HUES48 (cell line): ENCODE measurements at regions not wholly inside any gene's neighbourhood (a gene's known extent, or its start where the extent isn't known, plus 50 kb on each side); places are given as distances from the start of the nearest gene placed in this dataset.
"Not testable (repeated sequence)": the region's sequence is repeated elsewhere in the genome, so short reads cannot be mapped to it uniquely, and the experiment has no call there.

Experiments used
- H3K27ac ChIP-seq: one replicate; pipeline ENCODE4 v1.7.0; 2013; ENCODE audit warnings: low read depth, low read length, inconsistent platforms
- H3K27me3 ChIP-seq: 2 replicates; pipeline ENCODE4 v1.6.1; 2013; ENCODE audit warnings: mild to moderate bottlenecking, low read length; ENCODE audit not compliant: control insufficient read depth, insufficient read depth
- H3K36me3 ChIP-seq: 2 replicates; pipeline ENCODE4 v1.6.1; 2013; ENCODE audit warnings: low read length; ENCODE audit not compliant: control insufficient read depth, insufficient read depth
- H3K4me1 ChIP-seq: 2 replicates; pipeline ENCODE4 v1.6.1; 2013; ENCODE audit warnings: mild to moderate bottlenecking, low read length; ENCODE audit not compliant: control insufficient read depth, insufficient read depth
- H3K4me3 ChIP-seq: 2 replicates; pipeline ENCODE4 v1.5.1; 2013; ENCODE audit warnings: mild to moderate bottlenecking, low read depth, low read length
- H3K9ac ChIP-seq: 2 replicates; pipeline ENCODE4 v1.6.1; 2013; ENCODE audit warnings: mild to moderate bottlenecking, low read depth, low read length, moderate library complexity
- H3K9me3 ChIP-seq: 2 replicates; pipeline ENCODE4 v1.6.1; 2013; ENCODE audit warnings: low read length; ENCODE audit not compliant: control insufficient read depth, insufficient read depth

DNA sequence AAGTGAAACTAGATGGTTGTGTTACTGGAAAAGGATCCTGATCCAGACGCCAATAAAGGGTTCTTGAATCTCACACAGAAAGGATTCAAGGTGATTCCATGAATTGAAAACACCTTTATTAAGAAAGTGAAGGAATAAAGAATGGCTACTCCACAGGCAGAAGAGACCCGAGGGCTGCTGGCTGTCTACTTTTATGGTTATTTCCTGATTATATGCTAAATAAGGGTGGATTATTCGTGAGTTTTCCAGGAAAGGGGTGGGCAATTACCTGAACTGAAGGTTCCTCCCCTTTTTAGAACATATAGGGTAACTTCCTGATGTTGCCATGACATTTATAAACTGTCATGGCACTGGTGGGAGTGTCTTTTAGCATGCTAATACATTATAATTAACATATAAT, 50.9 kb upstream of the WARS2 start:
- Histone ChIP-seq H3K36me3 (no peaks in the 10 kb centered on the region), H3K4me3 (no peak overlapping the region), H3K27ac (no peak overlapping the region), H3K4me1 (no peaks in the 10 kb centered on the region), H3K9ac (no peak overlapping the region), H3K27me3 (no peaks in the 10 kb centered on the region), H3K9me3 (no peaks in the 10 kb centered on the region)

DNA sequence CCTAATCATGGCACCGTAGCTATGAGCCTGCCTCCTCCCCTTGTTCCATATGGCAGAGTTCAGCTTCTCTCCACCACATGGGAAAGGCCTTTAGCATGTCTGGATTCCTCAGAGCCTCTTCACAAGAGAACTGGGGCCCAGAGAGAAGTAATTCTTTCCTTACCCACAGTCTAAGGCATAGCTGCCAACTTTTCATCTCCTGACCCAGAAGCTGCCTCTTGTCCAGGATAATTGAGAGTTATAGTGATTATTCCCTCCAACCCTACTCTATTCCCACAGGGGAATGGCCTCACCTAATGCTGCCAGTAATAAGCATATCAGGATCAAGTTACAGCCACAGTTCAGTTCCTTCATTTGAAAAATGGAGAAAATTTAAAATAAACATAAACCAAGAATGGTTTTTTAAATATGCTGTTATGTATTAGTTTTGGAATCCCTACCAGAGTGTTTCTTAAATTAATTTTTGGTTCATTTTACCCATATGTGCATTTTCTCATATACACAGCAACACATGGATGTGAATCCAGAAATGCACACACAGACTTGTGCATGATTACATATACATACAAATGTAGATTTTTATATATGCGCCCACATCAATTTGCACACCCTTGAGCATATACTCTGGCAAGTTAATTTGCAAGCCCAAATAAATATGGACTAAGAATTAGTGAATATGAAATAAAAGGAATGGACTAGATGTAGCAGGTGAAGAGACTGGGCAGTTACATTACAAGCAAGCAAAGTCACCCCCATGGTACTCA, 63.9 kb upstream of the WARS2 start:
- no peak overlapping the region for H3K9ac ChIP-seq
- no peaks in the 10 kb centered on the region for H3K4me1 ChIP-seq
- no peaks in the 10 kb centered on the region for H3K27me3 ChIP-seq
- no peaks in the 10 kb centered on the region for H3K36me3 ChIP-seq
- H3K4me3 ChIP-seq, result no peak overlapping the region
- H3K27ac ChIP-seq, result no peak overlapping the region
- no peaks in the 10 kb centered on the region for H3K9me3 ChIP-seq

DNA sequence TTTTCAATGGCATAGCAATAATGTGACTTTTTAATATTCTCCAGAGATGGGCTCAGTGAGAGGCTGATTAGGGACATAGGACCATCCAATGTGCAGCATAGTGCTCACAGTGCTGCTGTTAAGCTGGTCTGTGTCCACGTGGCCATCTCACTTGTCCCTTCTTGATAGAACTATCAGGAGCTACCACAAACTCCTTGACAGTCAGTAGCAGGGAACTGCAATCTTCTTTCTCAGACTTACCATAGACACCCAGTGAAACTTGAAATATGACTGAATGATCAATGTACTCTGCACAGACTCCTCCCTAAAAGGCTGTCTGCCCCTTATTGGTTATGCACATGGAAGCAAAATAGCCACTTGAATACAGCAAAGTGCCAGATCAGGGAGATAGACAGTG, 64.5 kb upstream of the WARS2 start:
- H3K4me3 ChIP-seq, result no peak overlapping the region
- no peaks in the 10 kb centered on the region for H3K9me3 ChIP-seq
- H3K27ac ChIP-seq, result no peak overlapping the region
- no peak overlapping the region for H3K9ac ChIP-seq
- H3K4me1 ChIP-seq, result no peaks in the 10 kb centered on the region
- no peaks in the 10 kb centered on the region for H3K36me3 ChIP-seq
- H3K27me3 ChIP-seq, result no peaks in the 10 kb centered on the region

DNA sequence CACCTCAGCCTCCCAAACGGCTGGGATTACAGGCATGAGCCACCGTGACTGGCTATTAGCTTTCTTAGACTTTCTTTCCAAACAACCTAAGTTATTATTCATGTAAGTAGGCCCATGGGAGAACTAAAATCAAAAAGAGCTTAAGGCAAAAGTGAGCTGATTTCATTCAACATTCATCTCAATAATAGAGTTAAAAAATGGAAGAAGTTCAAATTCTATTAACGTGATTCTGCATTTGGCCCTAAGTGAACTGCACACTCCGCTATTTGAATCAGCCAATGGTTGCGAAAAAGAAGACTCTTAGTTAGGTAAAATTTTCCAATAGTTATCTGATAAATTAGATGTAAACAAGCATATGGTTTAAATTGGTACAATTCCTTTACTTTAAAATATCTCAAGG, 68.6 kb upstream of the WARS2 start:
- H3K4me1 ChIP-seq, result no peaks in the 10 kb centered on the region
- no peak overlapping the region for H3K27ac ChIP-seq
- H3K36me3 ChIP-seq, result no peaks in the 10 kb centered on the region
- no peaks in the 10 kb centered on the region for H3K27me3 ChIP-seq
- H3K9me3 ChIP-seq, result no peaks in the 10 kb centered on the region
- H3K4me3 ChIP-seq, result no peak overlapping the region
- H3K9ac ChIP-seq, result no peak overlapping the region

DNA sequence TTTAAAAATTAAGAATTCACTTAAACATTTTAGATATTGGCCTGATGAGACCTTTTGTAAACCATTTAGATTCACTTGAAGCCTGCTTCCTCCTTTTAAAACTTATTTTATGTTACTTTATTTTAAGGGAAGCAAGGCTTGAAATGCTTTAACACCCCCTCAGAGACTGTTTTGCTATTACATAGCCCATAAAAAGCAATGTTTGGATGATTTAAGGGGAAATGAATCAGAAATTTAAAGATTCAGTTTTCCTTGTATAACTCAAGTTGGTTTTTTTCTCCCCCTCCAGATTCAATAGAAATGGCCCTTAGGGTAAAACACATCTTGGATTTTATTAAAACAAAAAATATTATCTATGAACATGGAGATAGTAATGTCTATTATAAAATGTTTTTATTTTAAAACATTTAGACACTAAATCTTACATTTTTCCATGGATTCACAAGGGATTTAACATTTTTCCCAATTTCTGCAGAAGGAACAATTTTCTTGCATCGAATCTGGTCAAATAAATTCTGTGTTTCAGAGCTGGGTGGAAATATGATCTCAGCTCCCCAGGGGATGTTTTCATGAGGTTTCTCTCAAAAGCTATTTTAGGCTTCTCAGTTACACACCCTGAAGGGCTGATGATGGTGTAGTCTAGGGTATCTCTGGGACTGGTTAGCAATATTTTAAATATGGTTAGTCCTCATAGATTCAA, 69.3 kb upstream of the WARS2 start:
- no peaks in the 10 kb centered on the region for H3K4me1 ChIP-seq
- H3K9ac ChIP-seq, result no peak overlapping the region
- no peak overlapping the region for H3K27ac ChIP-seq
- H3K36me3 ChIP-seq, result no peaks in the 10 kb centered on the region
- H3K4me3 ChIP-seq, result no peak overlapping the region
- no peaks in the 10 kb centered on the region for H3K9me3 ChIP-seq
- no peaks in the 10 kb centered on the region for H3K27me3 ChIP-seq

DNA sequence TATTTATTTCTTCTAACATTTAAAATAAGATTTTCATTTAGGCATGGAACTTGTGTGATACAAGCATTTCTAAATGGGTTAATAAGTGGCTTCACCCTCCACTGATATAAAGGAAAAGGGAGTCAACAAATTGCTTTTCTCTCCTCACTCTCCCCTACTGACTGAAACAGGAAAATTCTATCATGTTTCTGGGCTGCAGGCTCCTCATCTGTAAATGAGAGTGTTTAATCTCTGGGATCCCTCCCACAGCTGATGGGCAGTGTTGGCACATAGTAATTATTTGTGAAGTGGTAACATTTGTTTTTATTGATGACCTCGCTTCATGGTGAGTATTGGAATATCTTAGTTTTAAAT, 69.8 kb upstream of the WARS2 start:
- Histone ChIP-seq H3K27me3 (no peaks in the 10 kb centered on the region), H3K9me3 (no peaks in the 10 kb centered on the region), H3K4me3 (no peak overlapping the region), H3K4me1 (no peaks in the 10 kb centered on the region), H3K36me3 (no peaks in the 10 kb centered on the region), H3K27ac (no peak overlapping the region), H3K9ac (no peak overlapping the region)

DNA sequence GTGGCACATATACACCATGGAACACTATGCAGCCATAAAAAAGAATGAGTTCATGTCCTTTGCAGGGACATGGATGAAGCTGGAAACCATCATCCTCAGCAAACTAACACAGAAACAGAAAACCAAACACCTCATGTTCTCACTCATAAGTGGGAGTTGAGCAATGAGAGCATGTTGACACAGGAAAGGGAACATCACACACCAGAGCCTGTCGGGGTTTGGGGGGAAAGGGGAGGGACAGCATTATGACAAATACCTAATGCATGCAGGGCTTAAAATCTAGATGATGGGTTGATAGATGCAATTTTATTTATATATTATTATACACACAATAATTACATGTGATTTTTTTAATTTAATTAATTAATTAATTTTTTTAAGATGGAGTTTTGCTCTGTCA, 72.8 kb upstream of the WARS2 start:
- H3K4me3 ChIP-seq, H3K9me3 ChIP-seq, H3K4me1 ChIP-seq, H3K27me3 ChIP-seq, H3K27ac ChIP-seq, H3K36me3 ChIP-seq, H3K9ac ChIP-seq: not testable (repeated sequence)

DNA sequence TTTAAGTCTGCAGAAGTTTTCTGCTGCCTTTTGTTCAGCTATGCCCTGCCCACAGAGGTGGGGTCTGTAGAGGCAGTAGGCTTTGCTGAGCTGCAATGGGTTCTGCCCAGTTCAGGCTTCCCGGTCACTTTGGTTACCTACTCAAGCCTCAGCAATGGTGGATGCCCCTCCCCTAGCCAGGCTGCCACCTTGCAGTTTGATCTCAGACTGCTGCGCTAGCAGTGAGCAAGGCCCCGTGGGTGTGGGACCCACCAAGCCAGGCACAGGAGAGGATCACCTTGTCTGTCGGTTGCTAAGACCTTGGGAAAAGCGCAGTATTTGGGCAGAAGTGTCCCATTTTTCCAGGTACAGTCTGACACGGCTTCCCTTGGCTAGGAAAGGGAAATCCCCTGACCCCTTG, 74.5 kb upstream of the WARS2 start:
- H3K27me3 ChIP-seq, H3K9me3 ChIP-seq, H3K9ac ChIP-seq, H3K36me3 ChIP-seq, H3K4me1 ChIP-seq, H3K27ac ChIP-seq, H3K4me3 ChIP-seq: not testable (repeated sequence)

DNA sequence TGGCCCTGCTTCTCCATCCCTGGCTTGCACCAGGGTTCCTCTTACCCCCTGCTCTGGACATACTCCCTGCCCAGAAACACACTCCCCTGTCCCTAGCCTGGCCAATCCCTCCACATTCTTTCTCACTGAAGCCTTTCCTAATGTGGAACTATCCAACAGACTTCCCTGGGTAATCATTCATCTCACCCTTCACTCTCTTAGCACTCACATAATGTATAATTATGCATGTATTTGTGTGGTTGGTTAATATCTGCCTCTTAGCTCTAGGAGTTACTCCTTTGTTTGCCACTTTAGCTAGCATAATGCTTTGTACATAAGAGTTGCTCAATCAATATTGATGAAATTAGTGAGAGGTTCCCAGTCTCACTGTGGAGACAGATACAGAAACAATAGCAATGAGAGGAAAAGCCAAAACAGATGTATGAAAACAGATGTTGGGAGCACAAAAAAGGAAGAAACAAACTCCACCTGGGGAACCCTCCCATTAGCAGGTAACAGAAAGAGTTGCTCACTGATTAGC, 76.9 kb upstream of the WARS2 start:
- Histone ChIP-seq H3K36me3 (no peaks in the 10 kb centered on the region), H3K4me1 (no peaks in the 10 kb centered on the region), H3K27ac (no peak overlapping the region), H3K27me3 (no peaks in the 10 kb centered on the region), H3K9ac (no peak overlapping the region), H3K4me3 (no peak overlapping the region), H3K9me3 (no peaks in the 10 kb centered on the region)

DNA sequence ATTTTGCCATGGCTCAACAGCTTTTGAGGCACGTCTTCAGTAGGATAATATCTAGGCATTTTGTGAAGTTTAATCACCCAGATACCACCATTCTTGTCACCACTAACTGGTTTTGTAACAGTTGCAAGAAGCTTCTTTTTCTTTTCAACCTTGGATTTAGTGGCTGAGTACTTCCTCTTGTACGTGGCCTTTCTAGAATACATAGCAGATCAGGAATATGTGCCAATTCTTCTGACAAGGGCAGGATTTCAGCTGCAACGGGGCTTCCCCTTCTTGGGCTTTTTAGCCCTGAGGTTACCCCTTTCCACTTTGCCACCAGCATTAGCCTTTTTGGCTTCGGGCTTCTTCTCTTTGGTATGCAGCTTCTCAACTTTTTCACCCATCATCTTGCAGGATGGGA, 79.3 kb upstream of the WARS2 start:
- Histone ChIP-seq H3K27ac (no peak overlapping the region), H3K27me3 (no peaks in the 10 kb centered on the region), H3K36me3 (no peaks in the 10 kb centered on the region), H3K9ac (no peak overlapping the region), H3K4me3 (no peak overlapping the region), H3K9me3 (no peaks in the 10 kb centered on the region), H3K4me1 (no peaks in the 10 kb centered on the region)

DNA sequence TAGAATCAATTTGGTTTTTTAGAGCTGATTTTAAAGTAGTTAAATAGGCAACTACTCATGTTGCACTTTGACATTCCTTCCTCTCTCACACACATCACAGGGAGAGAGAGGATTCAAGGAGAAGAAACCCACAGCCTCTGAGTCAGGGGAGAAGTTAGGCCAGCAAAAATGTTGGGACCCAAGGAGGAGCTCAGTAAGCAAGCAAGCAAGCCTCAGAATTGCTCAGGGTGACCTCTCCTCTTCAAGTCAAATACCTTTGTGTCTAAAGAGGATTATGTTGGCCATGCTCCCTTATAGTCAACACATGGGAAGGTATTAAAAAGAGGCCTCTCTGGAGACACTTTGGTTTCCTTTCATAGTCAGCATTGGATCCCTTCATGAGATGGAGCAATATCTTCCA, 80.5 kb upstream of the WARS2 start:
- no peak overlapping the region for H3K4me3 ChIP-seq
- no peaks in the 10 kb centered on the region for H3K9me3 ChIP-seq
- no peak overlapping the region for H3K27ac ChIP-seq
- no peaks in the 10 kb centered on the region for H3K4me1 ChIP-seq
- no peaks in the 10 kb centered on the region for H3K36me3 ChIP-seq
- H3K27me3 ChIP-seq, result no peaks in the 10 kb centered on the region
- no peak overlapping the region for H3K9ac ChIP-seq
